ENCODE measurements at regions not wholly inside any gene's neighbourhood (a gene's known extent, or its start where the extent isn't known, plus 50 kb on each side); places are given as distances from the start of the nearest gene placed in this dataset.

- no peak overlapping the region for H3K4me3 ChIP-seq (ENCODE audit: low read depth, low read length)
- no peaks in the 10 kb centered on the region for H3K36me3 ChIP-seq
- peak; percentile 58 for DNase-seq
- TF ChIP-seq, protein P1, sequence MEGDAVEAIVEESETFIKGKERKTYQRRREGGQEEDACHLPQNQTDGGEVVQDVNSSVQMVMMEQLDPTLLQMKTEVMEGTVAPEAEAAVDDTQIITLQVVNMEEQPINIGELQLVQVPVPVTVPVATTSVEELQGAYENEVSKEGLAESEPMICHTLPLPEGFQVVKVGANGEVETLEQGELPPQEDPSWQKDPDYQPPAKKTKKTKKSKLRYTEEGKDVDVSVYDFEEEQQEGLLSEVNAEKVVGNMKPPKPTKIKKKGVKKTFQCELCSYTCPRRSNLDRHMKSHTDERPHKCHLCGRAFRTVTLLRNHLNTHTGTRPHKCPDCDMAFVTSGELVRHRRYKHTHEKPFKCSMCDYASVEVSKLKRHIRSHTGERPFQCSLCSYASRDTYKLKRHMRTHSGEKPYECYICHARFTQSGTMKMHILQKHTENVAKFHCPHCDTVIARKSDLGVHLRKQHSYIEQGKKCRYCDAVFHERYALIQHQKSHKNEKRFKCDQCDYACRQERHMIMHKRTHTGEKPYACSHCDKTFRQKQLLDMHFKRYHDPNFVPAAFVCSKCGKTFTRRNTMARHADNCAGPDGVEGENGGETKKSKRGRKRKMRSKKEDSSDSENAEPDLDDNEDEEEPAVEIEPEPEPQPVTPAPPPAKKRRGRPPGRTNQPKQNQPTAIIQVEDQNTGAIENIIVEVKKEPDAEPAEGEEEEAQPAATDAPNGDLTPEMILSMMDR (IDR thresholded peaks at IDR 0.05; ENCODE audit: low read depth, low read length): no peak
- no peaks in the 10 kb centered on the region for H3K9me3 ChIP-seq
- no peaks in the 10 kb centered on the region for H3K27me3 ChIP-seq
- peaks cover 36% of the 10 kb centered on the region for H3K4me1 ChIP-seq
These were observed 92.0 kb upstream of the SSBP2 start for GRCh38 chr5:81842795-81843398.

GRCh38 chr5:81839034-81839433 is 88.1 kb upstream of the SSBP2 start:
- DNase-seq: no peak
- H3K27me3 ChIP-seq: no peaks in the 10 kb centered on the region
- TF ChIP-seq, protein P1 (IDR thresholded peaks at IDR 0.05; ENCODE audit: low read depth, low read length): no peak

GRCh38 chr5:81838307-81838906 is 87.5 kb upstream of the SSBP2 start:
- TF ChIP-seq, protein P1 (IDR thresholded peaks at IDR 0.05; ENCODE audit: low read depth, low read length): peak; percentile 66
- peaks cover 41% of the 10 kb centered on the region for H3K4me1 ChIP-seq
- no peaks in the 10 kb centered on the region for H3K27me3 ChIP-seq
- no peaks in the 10 kb centered on the region for H3K36me3 ChIP-seq
- H3K4me3 ChIP-seq (ENCODE audit: low read depth, low read length): no peak overlapping the region
- DNase-seq: no peak
- H3K9me3 ChIP-seq: no peaks in the 10 kb centered on the region

More at GRCh38 chr5:81839034-81839433, 88.1 kb upstream of the SSBP2 start:
- peaks cover 46% of the 10 kb centered on the region for H3K4me1 ChIP-seq
- no peaks in the 10 kb centered on the region for H3K36me3 ChIP-seq
- no peaks in the 10 kb centered on the region for H3K9me3 ChIP-seq
- H3K4me3 ChIP-seq (ENCODE audit: low read depth, low read length): no peak overlapping the region

GRCh38 chr5:81837667-81838306 is 86.9 kb upstream of the SSBP2 start:
- TF ChIP-seq, protein P1 (IDR thresholded peaks at IDR 0.05; ENCODE audit: low read depth, low read length): no peak
- no peak overlapping the region for H3K4me3 ChIP-seq (ENCODE audit: low read depth, low read length)
- H3K9me3 ChIP-seq: no peaks in the 10 kb centered on the region
- DNase-seq: no peak
- H3K4me1 ChIP-seq: peaks cover 35% of the 10 kb centered on the region
- H3K27me3 ChIP-seq: no peaks in the 10 kb centered on the region
- no peaks in the 10 kb centered on the region for H3K36me3 ChIP-seq

- peak; percentile 46 for DNase-seq
- TF ChIP-seq, protein P1 (IDR thresholded peaks at IDR 0.05; ENCODE audit: low read depth, low read length): no peak
These were observed 85.0 kb upstream of the SSBP2 start for GRCh38 chr5:81835814-81836367.

More at GRCh38 chr5:81835814-81836367, 85.0 kb upstream of the SSBP2 start:
- Histone ChIP-seq H3K4me1 (peaks cover 29% of the 10 kb centered on the region), H3K9me3 (no peaks in the 10 kb centered on the region), H3K36me3 (no peaks in the 10 kb centered on the region), H3K27me3 (no peaks in the 10 kb centered on the region), H3K4me3 (ENCODE audit: low read depth, low read length) (no peak overlapping the region)

Measured in BE2C (cell line).